HG03439 (cell line): ENCODE measurements at regions not wholly inside any gene's neighbourhood (a gene's known extent, or its start where the extent isn't known, plus 50 kb on each side); places are given as distances from the start of the nearest gene placed in this dataset.

Experiments used
- ATAC-seq: cut with Tn5 transposase; IDR thresholded peaks from one replicate; pipeline ENCODE4 v1.9.1; 2021; ENCODE audit warnings: mild to moderate bottlenecking, moderate library complexity; ENCODE audit not compliant: unreplicated experiment

GRCh38 chr7:136051203-136051928 is 74.2 kb upstream of the MTPN start:
- no peak for ATAC-seq

- no peak for ATAC-seq
Measured at GRCh38 chr7:136050462-136050847, 73.3 kb upstream of the MTPN start.

- ATAC-seq = no peak
Measured at GRCh38 chr7:136049818-136050461, 72.8 kb upstream of the MTPN start.

- ATAC-seq = no peak
Measured at GRCh38 chr7:136049117-136049516, 72.0 kb upstream of the MTPN start.

- ATAC-seq = no peak
Measured at GRCh38 chr7:136046548-136046947, 69.4 kb upstream of the MTPN start.

- no peak for ATAC-seq
Measured at GRCh38 chr7:136045992-136046391, 68.8 kb upstream of the MTPN start.

- ATAC-seq = no peak
Measured at GRCh38 chr7:136045181-136045580, 68.0 kb upstream of the MTPN start.

GRCh38 chr7:136039577-136040345 is 62.6 kb upstream of the MTPN start:
- ATAC-seq = no peak

- no peak for ATAC-seq
Measured at GRCh38 chr7:136036336-136036735, 59.2 kb upstream of the MTPN start.

- ATAC-seq = no peak
Measured at GRCh38 chr7:136034132-136034531, 57.0 kb upstream of the MTPN start.

GRCh38 chr7:136033413-136034031 is 56.4 kb upstream of the MTPN start:
- ATAC-seq = no peak

- ATAC-seq = peak; percentile 88
Measured at GRCh38 chr7:136030867-136031318, 53.7 kb upstream of the MTPN start.

GRCh38 chr7:136030330-136030729 is 53.2 kb upstream of the MTPN start:
- ATAC-seq = no peak

GRCh38 chr7:136027160-136027559 is 50.0 kb upstream of the MTPN start:
- ATAC-seq = no peak
